LNCAP (cell line): ENCODE measurements at regions not wholly inside any gene's neighbourhood (a gene's known extent, or its start where the extent isn't known, plus 50 kb on each side); places are given as distances from the start of the nearest gene placed in this dataset.

ENCODE experiments used
- CTCF ChIP-seq: fragments of 450-650 bp; IDR thresholded peaks from 2 replicates; pipeline ENCODE4 v1.5.1; 2017; ENCODE audit warnings: mild to moderate bottlenecking

- no peak for TF ChIP-seq CTCF
Observed at GRCh38 chr5:117188211-117188610, 613.6 kb upstream of the SEMA6A start.

- no peak for TF ChIP-seq CTCF
Observed at GRCh38 chr5:117186751-117187150, 612.1 kb upstream of the SEMA6A start.

DNA sequence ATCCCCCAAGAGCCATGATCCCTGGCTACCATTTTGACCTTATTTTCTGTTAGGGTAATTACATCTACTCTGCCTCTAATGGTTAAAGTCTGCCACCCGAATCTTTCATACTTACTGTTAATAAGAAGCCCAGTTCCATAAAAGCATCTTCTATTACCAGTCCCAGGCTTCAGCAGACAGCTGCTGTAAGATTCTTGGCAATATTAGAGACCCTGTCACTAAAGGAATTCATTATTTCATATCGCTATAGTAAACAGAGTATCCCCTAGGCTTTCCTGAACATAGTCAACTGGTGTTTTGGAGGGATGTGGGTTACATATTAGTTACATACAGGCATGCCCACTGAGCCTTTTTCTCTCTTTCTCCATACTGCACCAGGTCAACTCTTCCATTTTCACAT lies 608.7 kb upstream of the SEMA6A start:
- no peak for TF ChIP-seq CTCF

DNA sequence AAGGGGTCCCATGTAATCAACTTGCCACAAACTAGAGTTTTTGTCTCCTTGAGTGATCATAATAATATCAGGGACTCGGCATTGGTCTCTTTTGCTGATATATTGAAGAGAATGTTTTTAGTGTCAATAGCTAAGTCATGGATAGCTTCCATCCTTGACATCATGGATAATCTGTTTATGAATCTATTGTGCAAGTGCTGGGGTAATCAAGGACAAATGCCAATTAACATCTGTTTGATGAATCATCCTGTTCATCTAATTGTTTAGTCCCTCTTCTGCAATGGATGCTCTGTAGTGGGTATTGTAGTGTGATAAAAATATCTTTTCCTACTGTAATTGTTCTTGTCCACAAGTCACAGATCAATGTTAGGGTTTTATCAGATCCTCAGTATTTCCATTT lies 607.5 kb upstream of the SEMA6A start:
- no peak for TF ChIP-seq CTCF

DNA sequence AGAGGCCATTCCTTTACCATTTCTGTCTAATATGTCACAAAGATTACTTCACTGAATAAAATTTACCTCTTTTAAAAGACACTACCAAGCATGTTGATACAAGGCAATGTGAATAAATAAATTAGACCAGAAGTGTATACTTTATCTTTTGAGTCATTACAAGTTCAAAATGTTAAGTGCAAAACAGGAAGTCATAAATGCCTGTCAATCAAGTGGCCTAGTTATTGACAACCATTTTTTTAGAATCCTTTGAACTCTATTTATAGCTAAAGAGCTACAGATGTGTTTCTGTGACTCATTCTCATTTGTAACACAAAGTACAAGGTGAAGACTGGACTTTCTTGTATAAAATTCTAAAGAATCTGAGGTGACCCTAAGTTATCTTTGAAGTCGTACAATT lies 602.7 kb upstream of the SEMA6A start:
- TF ChIP-seq CTCF = no peak

DNA sequence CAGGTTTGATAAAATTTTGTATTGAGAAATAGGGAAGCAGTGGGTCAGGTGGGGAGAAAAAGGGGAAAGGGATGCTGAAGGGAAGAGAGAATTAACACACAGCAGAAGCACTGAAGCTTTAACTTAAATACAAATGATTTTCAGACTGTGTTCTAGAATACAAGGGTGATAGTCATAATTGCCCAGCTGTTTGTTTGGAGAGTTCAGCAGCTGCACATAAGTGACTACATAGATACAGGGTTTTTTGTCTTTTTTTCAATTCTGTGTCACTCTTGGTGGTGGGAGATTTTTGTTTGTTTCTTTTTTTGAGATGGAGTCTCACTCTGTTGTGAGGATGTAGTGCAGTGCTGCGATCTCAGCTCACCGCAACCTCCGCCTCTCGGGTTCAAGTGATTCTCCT lies 590.4 kb upstream of the SEMA6A start:
- no peak for TF ChIP-seq CTCF

GRCh38 chr5:117161718-117162335 lies 587.2 kb upstream of the SEMA6A start:
- no peak for TF ChIP-seq CTCF

DNA sequence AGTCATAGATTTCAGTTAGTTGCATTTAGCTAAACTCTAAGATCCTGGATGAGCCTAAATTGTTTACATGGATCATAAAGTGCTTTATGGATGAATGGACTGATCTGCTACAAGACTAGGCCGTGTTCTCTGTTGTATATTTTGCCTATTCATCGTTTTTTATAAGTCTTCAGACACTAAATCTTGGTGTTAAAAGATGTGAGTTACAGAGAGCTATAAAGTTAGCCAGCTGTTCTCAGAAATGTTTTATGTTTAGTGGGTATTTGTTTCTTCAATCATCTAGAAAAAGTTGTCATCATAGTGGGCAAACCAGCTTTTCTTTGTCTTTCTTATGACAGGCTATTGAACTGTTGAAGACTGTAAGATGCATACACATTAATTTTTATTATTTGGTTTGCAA lies 585.8 kb upstream of the SEMA6A start:
- no peak for TF ChIP-seq CTCF
